MM.1S (cell line): ENCODE measurements at regions not wholly inside any gene's neighbourhood (a gene's known extent, or its start where the extent isn't known, plus 50 kb on each side); places are given as distances from the start of the nearest gene placed in this dataset.

Experiments used
- EZH2 ChIP-seq: fragments of 300-600 bp; sonication (generic); optimal IDR thresholded peaks from 2 replicates; pipeline ENCODE3; 2017; ENCODE audit warnings: low read depth, mild to moderate bottlenecking, antibody characterized with exemption, low read length, mixed read lengths
- TF ChIP-seq, protein P1 (sequence below): fragments of 300-600 bp; sonication (generic); IDR thresholded peaks from 2 replicates; pipeline ENCODE4 v1.5.1; 2016; ENCODE audit warnings: antibody characterized with exemption, low read length, mixed read lengths

DNA sequence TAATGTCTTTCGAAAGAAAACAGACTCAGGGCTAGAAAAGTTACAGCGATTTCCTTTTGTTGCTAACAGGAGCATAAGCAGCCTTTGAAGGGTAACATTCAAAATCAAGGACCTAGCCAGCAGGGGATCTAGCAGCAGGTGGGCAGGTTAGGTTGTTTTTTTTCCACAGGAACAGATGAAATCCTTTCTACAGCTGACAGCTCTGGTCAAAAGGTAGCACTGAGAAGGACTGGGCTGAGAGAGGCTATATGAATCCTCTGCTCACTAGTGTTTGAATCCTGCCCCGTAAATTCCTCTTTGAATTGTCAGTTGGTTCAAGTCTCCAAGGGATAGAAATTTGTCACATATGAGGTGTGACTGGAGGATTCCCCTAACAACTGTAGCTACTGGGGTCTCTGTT lies 188.2 kb downstream of the SH2D1A start:
- TF ChIP-seq, protein P1, sequence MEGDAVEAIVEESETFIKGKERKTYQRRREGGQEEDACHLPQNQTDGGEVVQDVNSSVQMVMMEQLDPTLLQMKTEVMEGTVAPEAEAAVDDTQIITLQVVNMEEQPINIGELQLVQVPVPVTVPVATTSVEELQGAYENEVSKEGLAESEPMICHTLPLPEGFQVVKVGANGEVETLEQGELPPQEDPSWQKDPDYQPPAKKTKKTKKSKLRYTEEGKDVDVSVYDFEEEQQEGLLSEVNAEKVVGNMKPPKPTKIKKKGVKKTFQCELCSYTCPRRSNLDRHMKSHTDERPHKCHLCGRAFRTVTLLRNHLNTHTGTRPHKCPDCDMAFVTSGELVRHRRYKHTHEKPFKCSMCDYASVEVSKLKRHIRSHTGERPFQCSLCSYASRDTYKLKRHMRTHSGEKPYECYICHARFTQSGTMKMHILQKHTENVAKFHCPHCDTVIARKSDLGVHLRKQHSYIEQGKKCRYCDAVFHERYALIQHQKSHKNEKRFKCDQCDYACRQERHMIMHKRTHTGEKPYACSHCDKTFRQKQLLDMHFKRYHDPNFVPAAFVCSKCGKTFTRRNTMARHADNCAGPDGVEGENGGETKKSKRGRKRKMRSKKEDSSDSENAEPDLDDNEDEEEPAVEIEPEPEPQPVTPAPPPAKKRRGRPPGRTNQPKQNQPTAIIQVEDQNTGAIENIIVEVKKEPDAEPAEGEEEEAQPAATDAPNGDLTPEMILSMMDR: no peak
- no peak for TF ChIP-seq EZH2
